ENCODE measurements at regions not wholly inside any gene's neighbourhood (a gene's known extent, or its start where the extent isn't known, plus 50 kb on each side); places are given as distances from the start of the nearest gene placed in this dataset.

DNA sequence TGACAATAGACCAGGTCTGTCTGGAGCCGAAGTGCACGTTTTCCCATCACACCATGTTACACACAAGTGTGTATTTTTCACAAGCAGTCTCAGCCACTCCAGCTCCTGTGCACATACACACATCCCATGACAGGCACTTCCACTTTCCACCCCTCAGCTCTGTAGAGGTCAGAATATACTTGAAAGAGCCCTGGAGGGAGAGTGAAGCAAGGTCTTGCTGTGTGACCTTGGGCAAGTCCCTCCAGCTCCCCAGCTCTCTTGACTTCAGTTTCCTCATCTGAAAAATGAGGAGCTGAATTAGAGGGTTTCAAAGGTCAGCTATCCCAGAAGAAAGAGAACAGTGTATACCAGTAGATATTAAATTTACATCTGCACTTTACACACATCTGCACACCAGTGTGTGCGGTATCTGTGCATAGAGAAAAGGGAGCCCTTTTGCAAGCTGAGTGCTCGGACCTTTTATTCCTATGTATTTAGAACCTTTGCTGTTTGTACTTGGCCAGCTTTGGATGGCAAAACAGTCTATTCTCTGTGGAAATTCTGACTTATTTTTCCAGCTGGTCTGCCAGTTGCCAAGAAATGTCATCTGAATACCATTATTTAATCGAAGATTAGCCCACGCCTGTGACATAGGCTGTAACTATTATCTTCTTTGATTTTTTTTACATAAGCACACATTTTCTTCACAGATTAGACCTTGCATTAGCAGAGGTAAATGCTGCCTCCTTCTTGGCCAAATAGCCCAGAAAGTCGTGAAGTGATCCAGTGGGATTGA, 528.0 kb downstream of the BNC2 start:
- in situ Hi-C loops (cut with MboI; ENCODE audit: low sequenced_read_pairs): no loop called here
- H3K36me3 ChIP-seq (replicated peaks): no peaks in the 10 kb centered on the region
- H3K9me3 ChIP-seq: no peaks in the 10 kb centered on the region
- H3K4me3 ChIP-seq: no peak overlapping the region
- H3K27me3 ChIP-seq (ENCODE audit: low read depth): no peaks in the 10 kb centered on the region
- no peak for DNase-seq (ENCODE audit: low spot score in 2 of 2)
- H3K4me1 ChIP-seq: no peaks in the 10 kb centered on the region

DNA sequence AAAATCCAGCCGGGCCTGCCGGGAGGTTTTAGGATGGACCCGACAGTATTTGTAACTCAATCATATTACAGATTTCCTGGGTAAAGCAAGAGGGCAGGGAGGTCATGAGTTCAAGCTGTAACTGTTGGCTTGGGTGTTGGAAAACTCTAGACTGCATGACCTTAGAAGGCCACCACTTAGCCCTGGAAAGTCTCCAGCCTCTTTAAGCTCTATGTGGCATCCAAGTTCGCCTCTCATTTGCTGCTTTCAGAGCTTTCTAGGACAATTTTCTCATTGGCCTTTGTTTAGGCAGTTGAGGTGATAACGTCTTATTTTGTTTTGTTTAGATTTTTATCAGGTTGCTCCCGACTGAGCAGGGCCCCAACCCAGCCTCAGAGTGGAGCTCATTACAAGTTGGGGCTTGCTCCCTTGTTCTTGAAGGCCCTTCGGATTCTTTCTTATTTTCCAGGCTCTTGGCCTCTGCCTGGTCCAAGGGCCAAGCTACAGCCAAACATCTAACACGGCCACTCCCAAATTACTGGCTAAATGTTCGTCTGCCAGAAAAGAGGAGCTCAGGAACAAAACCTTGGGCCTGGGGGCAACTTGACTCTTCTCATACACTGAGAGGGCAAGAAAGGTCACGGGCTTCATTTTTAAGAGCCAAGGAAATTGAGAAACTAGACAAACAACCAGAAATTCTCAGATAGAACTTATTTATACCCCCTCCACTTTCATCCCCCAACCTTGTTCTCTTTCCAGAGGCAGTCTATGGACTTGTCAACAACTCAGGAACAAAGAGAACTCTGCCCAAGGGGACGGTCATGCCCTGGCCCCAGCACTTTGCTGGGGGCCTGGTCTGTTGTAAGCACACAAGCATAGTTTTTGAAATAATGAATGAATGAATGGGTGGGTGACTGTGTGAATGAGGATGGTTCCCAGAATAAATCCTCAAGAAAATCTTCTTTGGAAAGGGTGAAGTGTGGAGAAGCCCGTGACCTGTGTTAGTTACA, 526.9 kb downstream of the BNC2 start:
- no peaks in the 10 kb centered on the region for H3K9me3 ChIP-seq
- no peaks in the 10 kb centered on the region for H3K36me3 ChIP-seq (replicated peaks)
- in situ Hi-C loops (cut with MboI; ENCODE audit: low sequenced_read_pairs): no loop called here
- no peaks in the 10 kb centered on the region for H3K27me3 ChIP-seq (ENCODE audit: low read depth)
- H3K4me3 ChIP-seq: no peak overlapping the region
- no peak for DNase-seq (ENCODE audit: low spot score in 2 of 2)
- H3K4me1 ChIP-seq: no peaks in the 10 kb centered on the region

DNA sequence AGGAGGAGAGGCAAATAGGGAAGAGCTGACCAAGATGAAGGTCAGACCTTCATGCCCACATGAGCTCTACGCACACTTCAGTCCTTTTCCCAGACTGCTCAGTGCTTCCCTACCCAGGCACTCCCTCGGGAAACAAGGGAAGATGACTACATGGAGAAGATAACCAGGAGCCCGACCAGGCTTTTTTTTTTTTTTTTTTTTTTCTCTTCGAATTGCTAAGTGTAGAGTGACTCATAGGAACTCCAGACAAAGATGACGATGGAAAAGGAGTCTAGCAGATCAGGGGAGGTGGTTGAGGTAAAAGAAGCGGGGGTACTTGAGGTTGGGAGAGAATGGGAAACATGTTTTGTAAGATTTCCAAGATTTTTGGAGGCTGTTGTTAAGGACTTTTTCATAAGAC, 526.1 kb downstream of the BNC2 start:
- Histone ChIP-seq H3K9me3 (no peaks in the 10 kb centered on the region), H3K4me1 (no peaks in the 10 kb centered on the region), H3K36me3 (replicated peaks) (no peaks in the 10 kb centered on the region), H3K27me3 (ENCODE audit: low read depth) (no peaks in the 10 kb centered on the region), H3K4me3 (no peak overlapping the region)
- in situ Hi-C loops (cut with MboI; ENCODE audit: low sequenced_read_pairs): no loop called here
- no peak for DNase-seq (ENCODE audit: low spot score in 2 of 2)

DNA sequence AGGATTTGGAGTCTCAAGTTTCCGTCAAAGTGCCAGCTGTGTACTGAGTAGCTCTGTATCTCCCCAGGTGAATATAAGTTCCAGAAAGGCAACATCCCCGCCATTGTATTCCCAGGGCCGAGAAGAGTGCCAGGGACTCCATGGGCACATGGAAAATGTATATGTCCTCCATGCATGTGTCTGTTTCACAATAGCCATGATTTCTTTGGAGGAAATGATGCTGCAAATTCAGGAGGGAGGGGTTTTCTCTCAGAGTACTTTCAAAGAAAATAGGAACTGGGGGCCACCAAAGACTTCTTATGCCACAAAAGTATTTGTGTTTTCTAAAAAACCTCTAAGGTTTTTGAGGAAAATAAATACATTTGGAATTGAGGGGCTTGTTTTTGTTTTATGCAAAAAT, 524.6 kb downstream of the BNC2 start:
- Histone ChIP-seq H3K27me3 (ENCODE audit: low read depth) (no peaks in the 10 kb centered on the region), H3K9me3 (no peaks in the 10 kb centered on the region), H3K36me3 (replicated peaks) (no peaks in the 10 kb centered on the region), H3K4me3 (no peak overlapping the region), H3K4me1 (no peaks in the 10 kb centered on the region)
- DNase-seq (ENCODE audit: low spot score in 2 of 2): no peak
- in situ Hi-C loops (cut with MboI; ENCODE audit: low sequenced_read_pairs): no loop called here

DNA sequence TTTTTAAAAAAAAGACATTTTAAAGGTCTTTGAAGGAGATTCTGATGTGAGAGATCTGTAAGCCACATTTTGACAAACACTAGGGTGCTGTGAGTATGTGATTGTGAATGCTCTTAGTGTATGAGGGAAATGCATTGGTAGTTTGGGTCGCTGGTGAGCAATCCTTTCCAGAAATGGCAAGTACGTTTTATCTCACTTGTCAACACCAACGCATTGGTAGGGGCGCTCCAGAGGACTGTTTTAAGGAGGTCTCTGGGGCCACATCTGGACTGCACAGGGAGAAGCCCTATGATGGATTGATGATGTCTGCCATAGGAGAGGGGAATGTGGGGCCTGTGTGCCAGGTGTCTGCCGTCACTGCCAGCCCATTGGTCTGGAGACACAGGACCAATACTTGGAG, 522.6 kb downstream of the BNC2 start:
- Histone ChIP-seq H3K36me3 (replicated peaks) (no peaks in the 10 kb centered on the region), H3K4me1 (no peaks in the 10 kb centered on the region), H3K9me3 (no peaks in the 10 kb centered on the region), H3K27me3 (ENCODE audit: low read depth) (no peaks in the 10 kb centered on the region), H3K4me3 (no peak overlapping the region)
- no peak for DNase-seq (ENCODE audit: low spot score in 2 of 2)
- in situ Hi-C loops (cut with MboI; ENCODE audit: low sequenced_read_pairs): no loop called here

DNA sequence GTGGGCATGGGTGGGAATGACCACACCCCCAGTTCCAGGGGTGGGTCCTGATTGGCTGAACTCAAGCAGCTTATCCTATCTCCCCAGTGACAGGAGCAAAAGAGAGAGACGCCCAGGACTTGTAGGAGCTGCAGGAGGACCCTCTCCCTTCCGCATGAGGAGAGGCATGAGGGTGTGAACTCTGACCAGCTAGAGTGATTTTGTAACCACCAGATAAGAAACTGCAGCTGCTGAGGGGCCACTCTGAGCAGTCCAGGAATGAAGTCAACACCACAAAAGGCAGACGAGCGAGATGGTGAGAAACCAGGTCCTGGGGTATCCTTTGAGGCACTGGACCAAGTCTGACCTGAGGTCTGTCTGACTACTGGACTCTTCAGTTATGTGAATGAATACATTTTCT, 521.9 kb downstream of the BNC2 start:
- DNase-seq (ENCODE audit: low spot score in 2 of 2): no peak
- in situ Hi-C loops (cut with MboI; ENCODE audit: low sequenced_read_pairs): no loop called here

DNA sequence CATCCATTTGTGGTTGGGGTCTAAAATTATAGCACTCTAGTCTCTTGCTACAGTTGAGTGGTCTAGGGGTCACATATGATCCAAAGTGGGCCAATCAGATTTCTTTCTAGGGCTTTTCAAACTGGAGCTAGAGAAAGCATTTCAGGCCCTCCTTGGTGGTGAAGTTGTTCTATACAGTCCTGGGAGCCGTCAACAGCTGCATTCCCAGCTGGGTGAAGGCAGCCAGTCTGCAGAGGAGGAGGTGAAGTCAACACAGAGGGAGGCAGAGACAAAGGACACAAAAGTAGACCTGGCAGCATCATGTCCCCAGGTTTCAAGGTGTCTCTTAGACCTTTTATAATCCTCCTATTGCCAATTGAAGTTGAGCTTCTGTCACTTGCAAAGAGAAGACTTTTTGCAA, 518.2 kb downstream of the BNC2 start:
- no peak overlapping the region for H3K4me3 ChIP-seq
- DNase-seq (ENCODE audit: low spot score in 2 of 2): no peak
- in situ Hi-C loops (cut with MboI; ENCODE audit: low sequenced_read_pairs): no loop called here
- no peaks in the 10 kb centered on the region for H3K27me3 ChIP-seq (ENCODE audit: low read depth)
- no peaks in the 10 kb centered on the region for H3K36me3 ChIP-seq (replicated peaks)
- H3K4me1 ChIP-seq: no peaks in the 10 kb centered on the region
- H3K9me3 ChIP-seq: no peaks in the 10 kb centered on the region

More for the DNA sequence above, 521.9 kb downstream of the BNC2 start:
- no peak overlapping the region for H3K4me3 ChIP-seq
- no peaks in the 10 kb centered on the region for H3K9me3 ChIP-seq
- H3K36me3 ChIP-seq (replicated peaks): no peaks in the 10 kb centered on the region
- H3K4me1 ChIP-seq: no peaks in the 10 kb centered on the region
- no peaks in the 10 kb centered on the region for H3K27me3 ChIP-seq (ENCODE audit: low read depth)

DNA sequence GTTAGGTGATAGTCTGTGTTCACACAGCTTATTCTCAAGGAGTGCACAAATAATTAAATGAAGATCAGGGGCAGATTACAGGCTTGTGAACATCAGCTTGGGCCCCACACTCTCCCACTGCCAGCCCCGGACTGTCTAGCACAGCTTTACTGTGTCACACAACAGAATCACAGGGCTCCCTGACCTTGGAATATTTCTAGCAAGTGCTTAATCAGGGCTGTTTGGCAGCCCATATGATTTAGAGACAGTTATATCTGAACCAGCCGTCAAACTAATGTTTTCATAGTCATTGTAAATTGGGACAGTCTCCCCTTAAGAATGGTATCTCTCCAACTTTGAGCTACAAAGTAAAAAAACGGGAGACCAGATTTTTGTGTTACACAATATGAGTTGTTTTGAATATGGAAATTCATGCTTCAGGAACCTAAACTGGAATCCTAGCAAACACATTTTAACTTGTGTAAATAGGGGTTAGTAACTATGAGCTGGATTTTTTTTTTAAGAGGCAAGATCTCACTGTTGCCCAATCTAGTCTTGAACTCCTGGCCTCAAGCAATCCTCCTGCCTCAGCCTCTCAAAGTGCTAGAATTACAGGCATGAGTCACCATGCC, 517.6 kb downstream of the BNC2 start:
- Histone ChIP-seq H3K27me3 (ENCODE audit: low read depth) (no peaks in the 10 kb centered on the region), H3K4me1 (no peaks in the 10 kb centered on the region), H3K4me3 (no peak overlapping the region), H3K9me3 (no peaks in the 10 kb centered on the region), H3K36me3 (replicated peaks) (no peaks in the 10 kb centered on the region)
- in situ Hi-C loops (cut with MboI; ENCODE audit: low sequenced_read_pairs): no loop called here
- no peak for DNase-seq (ENCODE audit: low spot score in 2 of 2)

DNA sequence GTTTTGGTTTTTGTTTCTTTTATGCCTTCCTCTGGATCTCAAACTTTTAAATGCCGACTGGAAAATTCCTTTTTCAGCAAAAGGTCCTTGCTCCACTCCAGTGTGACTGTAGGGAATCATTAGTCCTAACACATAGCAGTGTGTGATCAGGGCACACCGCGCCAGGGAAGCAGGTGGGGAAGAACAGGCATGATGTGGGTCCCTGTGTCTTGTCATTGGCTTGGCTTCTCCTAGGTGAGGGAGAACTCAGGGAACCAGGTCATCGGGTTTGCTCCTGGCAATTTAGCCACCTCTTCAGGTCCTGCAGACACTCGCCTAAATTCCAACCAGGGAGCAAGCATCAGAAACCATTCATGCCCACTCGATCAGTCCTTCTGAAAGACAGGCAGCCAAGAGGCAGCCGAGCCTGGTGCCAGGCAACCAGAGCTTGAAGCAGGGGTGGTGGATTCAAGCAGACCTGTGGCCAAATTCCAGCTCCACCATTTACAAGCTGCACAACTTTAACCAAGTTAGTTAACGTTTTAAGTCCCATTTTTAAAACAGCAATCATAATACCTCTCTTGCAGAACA, 514.2 kb downstream of the BNC2 start:
- Histone ChIP-seq H3K36me3 (replicated peaks) (no peaks in the 10 kb centered on the region), H3K4me1 (no peaks in the 10 kb centered on the region), H3K9me3 (no peaks in the 10 kb centered on the region), H3K27me3 (ENCODE audit: low read depth) (no peaks in the 10 kb centered on the region), H3K4me3 (no peak overlapping the region)
- no peak for DNase-seq (ENCODE audit: low spot score in 2 of 2)
- in situ Hi-C loops (cut with MboI; ENCODE audit: low sequenced_read_pairs): no loop called here

DNA sequence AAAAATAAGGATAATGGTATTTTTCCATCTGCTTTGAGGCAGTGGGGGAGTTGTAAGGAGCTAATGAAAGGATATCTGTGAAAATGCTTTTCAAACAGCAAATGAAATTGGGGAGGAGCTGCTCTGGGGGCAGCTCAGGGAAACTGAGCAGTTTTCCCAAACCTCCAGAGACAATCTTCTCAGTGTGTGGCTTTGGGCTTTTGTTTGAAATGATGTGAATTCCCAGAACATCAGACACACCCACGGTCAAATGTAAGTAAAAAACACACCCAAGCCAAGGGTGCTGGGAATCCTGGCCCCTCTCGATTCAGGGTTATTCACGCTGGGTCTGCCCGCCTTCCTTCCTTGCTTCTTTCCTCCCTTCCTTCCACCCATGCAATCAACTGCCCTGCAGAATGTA, 512.6 kb downstream of the BNC2 start:
- H3K4me3 ChIP-seq: no peak overlapping the region
- no peaks in the 10 kb centered on the region for H3K9me3 ChIP-seq
- in situ Hi-C loops (cut with MboI; ENCODE audit: low sequenced_read_pairs): no loop called here
- no peaks in the 10 kb centered on the region for H3K27me3 ChIP-seq (ENCODE audit: low read depth)
- H3K36me3 ChIP-seq (replicated peaks): no peaks in the 10 kb centered on the region
- no peak for DNase-seq (ENCODE audit: low spot score in 2 of 2)
- H3K4me1 ChIP-seq: no peaks in the 10 kb centered on the region

DNA sequence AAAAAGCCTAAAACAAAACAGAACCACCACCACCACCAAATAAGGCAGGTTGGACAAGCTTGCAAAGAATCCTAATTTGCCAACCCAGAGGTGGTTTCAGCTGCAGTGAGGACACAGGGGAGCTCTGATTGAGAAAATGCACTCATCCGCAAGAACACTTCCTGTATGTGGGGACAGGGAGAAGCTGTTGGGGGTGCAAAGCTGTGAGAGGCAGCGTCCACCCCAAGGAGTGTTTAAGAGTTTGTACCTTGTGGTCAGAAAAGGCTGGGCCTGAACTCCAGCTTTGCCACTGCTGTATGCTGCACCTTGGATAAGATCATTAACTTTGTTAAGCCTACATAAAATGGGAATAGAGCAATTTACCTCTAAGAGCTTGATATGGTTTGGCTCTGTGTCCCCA, 511.7 kb downstream of the BNC2 start:
- H3K4me1 ChIP-seq: no peaks in the 10 kb centered on the region
- no peak for DNase-seq (ENCODE audit: low spot score in 2 of 2)
- H3K4me3 ChIP-seq: no peak overlapping the region
- H3K36me3 ChIP-seq (replicated peaks): no peaks in the 10 kb centered on the region
- in situ Hi-C loops (cut with MboI; ENCODE audit: low sequenced_read_pairs): no loop called here
- H3K27me3 ChIP-seq (ENCODE audit: low read depth): no peaks in the 10 kb centered on the region
- H3K9me3 ChIP-seq: no peaks in the 10 kb centered on the region
